OCI-LY1 (cell line): ENCODE measurements at regions not wholly inside any gene's neighbourhood (a gene's known extent, or its start where the extent isn't known, plus 50 kb on each side); places are given as distances from the start of the nearest gene placed in this dataset.

Experiments
- CTCF ChIP-seq: fragments of 200-600 bp; sonication (generic), shearing (Covaris generic); IDR thresholded peaks from 2 replicates; pipeline ENCODE4 v1.5.1; 2017; ENCODE audit warnings: mild to moderate bottlenecking, antibody characterized with exemption, low read length, moderate library complexity, mixed read lengths
- EZH2 ChIP-seq: fragments of 200-600 bp; sonication (generic), shearing (Covaris generic); IDR thresholded peaks from 2 replicates; pipeline ENCODE4 v1.8.0; 2017; ENCODE audit warnings: borderline replicate concordance, mixed run types, mild to moderate bottlenecking, antibody characterized with exemption, low read length, moderate library complexity, mixed read lengths

DNA sequence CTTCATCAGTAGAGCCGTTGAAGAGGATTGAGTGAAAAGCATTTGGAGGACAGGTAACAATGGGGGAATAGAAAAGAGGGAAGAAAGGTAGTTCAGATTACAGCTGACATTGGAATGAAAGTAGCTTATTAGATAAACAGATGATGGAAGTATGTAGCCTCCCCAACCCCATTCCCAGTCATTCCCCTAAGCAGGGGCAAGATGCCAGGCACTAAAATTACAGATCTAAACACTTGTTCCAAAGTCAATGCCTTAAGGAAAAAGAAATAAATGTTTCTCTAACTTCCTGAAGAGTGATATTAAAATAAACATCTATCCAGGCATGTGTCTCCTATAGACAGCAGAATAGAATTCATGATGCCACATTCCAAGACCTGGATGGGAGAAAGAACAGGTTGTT, 350.8 kb downstream of the PDGFC start:
- TF ChIP-seq CTCF (no peak), EZH2 (no peak)
